A673 (cell line): ENCODE measurements at regions not wholly inside any gene's neighbourhood (a gene's known extent, or its start where the extent isn't known, plus 50 kb on each side); places are given as distances from the start of the nearest gene placed in this dataset.

Experiments used
- CTCF ChIP-seq: fragments of 300-800, 200-600 bp; sonication (generic); conservative IDR thresholded peaks from 2 replicates; pipeline ENCODE4 v1.5.1; 2017; ENCODE audit warnings: low read depth, mild to moderate bottlenecking, antibody characterized with exemption, low read length, moderate library complexity, mixed read lengths
- EZH2 ChIP-seq: fragments of 200-600 bp; sonication (generic); IDR thresholded peaks from 2 replicates; pipeline ENCODE4 v1.6.1; 2017; ENCODE audit warnings: borderline replicate concordance, low read depth, mild to moderate bottlenecking, mixed read lengths, antibody characterized with exemption, low read length; ENCODE audit not compliant: poor library complexity, severe bottlenecking

GRCh38 chr6:4368649-4369048 lies 233.3 kb upstream of the ECI2 start:
- TF ChIP-seq EZH2 (no peak), CTCF (no peak)
